Parathyroid adenoma (tissue), 2 donors: ENCODE measurements at regions not wholly inside any gene's neighbourhood (a gene's known extent, or its start where the extent isn't known, plus 50 kb on each side); places are given as distances from the start of the nearest gene placed in this dataset.

Experiments used
- H2AFZ ChIP-seq: fragments of 300-600 bp; sonication (generic); one replicate; pipeline ENCODE4 v1.7.0; 2017; ENCODE audit warnings: antibody characterized with exemption, mild to moderate bottlenecking
- H3K27ac ChIP-seq: fragments of 300-600 bp; sonication (generic); one replicate; pipeline ENCODE4 v1.7.0; 2017
- H3K27me3 ChIP-seq: fragments of 300-600 bp; sonication (generic); one replicate; pipeline ENCODE4 v1.7.0; 2017; ENCODE audit warnings: low read length; ENCODE audit not compliant: control insufficient read depth, insufficient read depth
- H3K36me3 ChIP-seq: fragments of 300-600 bp; sonication (generic); one replicate; pipeline ENCODE4 v1.7.0; 2017; ENCODE audit warnings: low read length; ENCODE audit not compliant: control insufficient read depth, insufficient read depth
- H3K4me1 ChIP-seq: fragments of 300-600 bp; sonication (generic); one replicate; pipeline ENCODE4 v1.7.0; 2017; ENCODE audit warnings: control low read depth
- H3K4me2 ChIP-seq: fragments of 300-600 bp; sonication (generic); one replicate; pipeline ENCODE4 v1.7.0; 2017; ENCODE audit warnings: low read length
- H3K4me3 ChIP-seq: fragments of 300-600 bp; sonication (generic); one replicate; pipeline ENCODE4 v1.7.0; 2017; ENCODE audit warnings: low read depth, low read length
- H3K79me2 ChIP-seq: fragments of 300-600 bp; sonication (generic); one replicate; pipeline ENCODE4 v1.7.0; 2017; ENCODE audit warnings: control low read depth
- H3K9ac ChIP-seq: fragments of 300-600 bp; sonication (generic); one replicate; pipeline ENCODE4 v1.7.0; 2017; ENCODE audit warnings: mild to moderate bottlenecking
- H3K9me3 ChIP-seq: fragments of 300-600 bp; sonication (generic); one replicate; pipeline ENCODE4 v1.7.0; 2017; ENCODE audit warnings: low read length; ENCODE audit not compliant: control insufficient read depth
- CTCF ChIP-seq: fragments of 300-600 bp; sonication (generic); IDR thresholded peaks from one replicate; pipeline ENCODE4 v1.7.0; 2017; ENCODE audit warnings: antibody characterized with exemption, mild to moderate bottlenecking
- donor health status: primary hyperparathyroidism.

GRCh38 chr3:14323401-14324223 lies 78.8 kb upstream of the SLC6A6 start:
- no peak overlapping the region for H3K4me2 ChIP-seq
- H3K27ac ChIP-seq = peak overlapping the region; percentile 16
- H2AFZ ChIP-seq = no peak overlapping the region
- no peaks in the 10 kb centered on the region for H3K4me1 ChIP-seq
- H3K9me3 ChIP-seq = no peaks in the 10 kb centered on the region
- no peak for TF ChIP-seq CTCF
- no peaks in the 10 kb centered on the region for H3K79me2 ChIP-seq
- no peak overlapping the region for H3K9ac ChIP-seq
- H3K36me3 ChIP-seq = no peaks in the 10 kb centered on the region
- H3K4me3 ChIP-seq = no peak overlapping the region
- H3K27me3 ChIP-seq = no peaks in the 10 kb centered on the region

- Histone ChIP-seq H3K9ac (no peak overlapping the region), H2AFZ (no peak overlapping the region), H3K4me1 (peaks cover 2% of the 10 kb centered on the region), H3K9me3 (no peaks in the 10 kb centered on the region), H3K79me2 (no peaks in the 10 kb centered on the region), H3K27me3 (no peaks in the 10 kb centered on the region), H3K27ac (no peak overlapping the region), H3K4me2 (no peak overlapping the region), H3K4me3 (no peak overlapping the region), H3K36me3 (no peaks in the 10 kb centered on the region)
- TF ChIP-seq CTCF = no peak
Observed at GRCh38 chr3:14324224-14324944, 78.0 kb upstream of the SLC6A6 start.

- Histone ChIP-seq H3K9me3 (no peaks in the 10 kb centered on the region), H3K27me3 (no peaks in the 10 kb centered on the region), H2AFZ (no peak overlapping the region), H3K4me1 (peaks cover 3% of the 10 kb centered on the region), H3K79me2 (no peaks in the 10 kb centered on the region), H3K4me2 (no peak overlapping the region), H3K9ac (no peak overlapping the region), H3K36me3 (no peaks in the 10 kb centered on the region), H3K4me3 (no peak overlapping the region), H3K27ac (no peak overlapping the region)
- TF ChIP-seq CTCF = no peak
Observed at GRCh38 chr3:14328422-14328821, 74.0 kb upstream of the SLC6A6 start.

- Histone ChIP-seq H3K36me3 (no peaks in the 10 kb centered on the region), H3K4me3 (no peak overlapping the region), H3K4me1 (peaks cover 3% of the 10 kb centered on the region), H3K9ac (no peak overlapping the region), H3K9me3 (no peaks in the 10 kb centered on the region), H3K79me2 (no peaks in the 10 kb centered on the region), H3K27me3 (no peaks in the 10 kb centered on the region), H2AFZ (no peak overlapping the region), H3K4me2 (no peak overlapping the region), H3K27ac (no peak overlapping the region)
- no peak for TF ChIP-seq CTCF
Observed at GRCh38 chr3:14329116-14329830, 73.1 kb upstream of the SLC6A6 start.
